WTC11 (cell line): ENCODE measurements at regions not wholly inside any gene's neighbourhood (a gene's known extent, or its start where the extent isn't known, plus 50 kb on each side); places are given as distances from the start of the nearest gene placed in this dataset.

ENCODE experiments used
- ATAC-seq: fragments of 200-7000 bp; cut with Tn5 transposase; 2 replicates; pipeline ENCODE4 v1.10.0; 2021; ENCODE audit warnings: mild to moderate bottlenecking, moderate library complexity
- CTCF ChIA-PET: fragments of 300-600 bp; sonication (Branson Sonifier 250); formaldehyde crosslinking; loops from one replicate; lab custom pipeline; 2021; ENCODE audit warnings: antibody characterized with exemption; lab: Charles Lee
- POLR2A ChIA-PET: fragments of 350-600 bp; sonication (Branson Sonifier 250); formaldehyde crosslinking; loops from one replicate; lab custom pipeline; 2021; ENCODE audit warnings: antibody characterized with exemption; lab: Charles Lee
- DNase-seq: peaks from one replicate; pipeline ENCODE4 v3.0.0; 2021; ENCODE audit warnings: low spot score
- H3K27ac Mint-ChIP-seq: 2 replicates; pipeline ENCODE4 v1.8.0; 2021; ENCODE audit warnings: mixed read lengths
- H3K27me3 Mint-ChIP-seq: 2 replicates; pipeline ENCODE4 v1.8.0; 2021; ENCODE audit warnings: low read depth, mild to moderate bottlenecking, moderate library complexity, mixed read lengths
- H3K36me3 Mint-ChIP-seq: 2 replicates; pipeline ENCODE4 v1.8.0; 2021; ENCODE audit warnings: mixed read lengths
- H3K4me1 Mint-ChIP-seq: 2 replicates; pipeline ENCODE4 v1.8.0; 2022; ENCODE audit warnings: mixed read lengths
- H3K4me3 Mint-ChIP-seq: 2 replicates; pipeline ENCODE4 v1.8.0; 2021; ENCODE audit warnings: mild to moderate bottlenecking, moderate library complexity, mixed read lengths
- H3K9me3 Mint-ChIP-seq: 2 replicates; pipeline ENCODE4 v1.8.0; 2021; ENCODE audit warnings: mixed read lengths
- CREM ChIP-seq: sonication (generic); formaldehyde crosslinking; IDR thresholded peaks from 2 replicates; pipeline ENCODE4 v1.8.1; 2022; ENCODE audit warnings: mild to moderate bottlenecking, missing genetic modification reagents, moderate library complexity
- ELF4 ChIP-seq: sonication (generic); formaldehyde crosslinking; IDR thresholded peaks from 2 replicates; pipeline ENCODE4 v1.8.1; 2022; ENCODE audit warnings: low read depth, mild to moderate bottlenecking, moderate library complexity, missing genetic modification reagents
- EMX1 ChIP-seq: fragments of 250-450 bp; sonication (Bioruptor Pico); IDR thresholded peaks from 2 replicates; pipeline ENCODE4 v1.8.0; 2021; ENCODE audit warnings: mild to moderate bottlenecking
- ETV6 ChIP-seq: sonication (generic); formaldehyde crosslinking; IDR thresholded peaks from 2 replicates; pipeline ENCODE4 v1.8.1; 2022; ENCODE audit warnings: mild to moderate bottlenecking, missing genetic modification reagents
- FOXP1 ChIP-seq: sonication (generic); formaldehyde crosslinking; IDR thresholded peaks from 2 replicates; pipeline ENCODE4 v1.8.0; 2022; ENCODE audit warnings: missing genetic modification reagents, mild to moderate bottlenecking, moderate library complexity, borderline replicate concordance
- IRF2 ChIP-seq: sonication (generic); formaldehyde crosslinking; IDR thresholded peaks from 2 replicates; pipeline ENCODE4 v1.8.0; 2022; ENCODE audit warnings: low read depth, missing genetic modification reagents, borderline replicate concordance
- NFYB ChIP-seq: sonication (generic); formaldehyde crosslinking; conservative IDR thresholded peaks from 2 replicates; pipeline ENCODE4 v1.8.0; 2022; ENCODE audit warnings: low read depth, missing genetic modification reagents
- NR1H2 ChIP-seq: sonication (generic); formaldehyde crosslinking; IDR thresholded peaks from 2 replicates; pipeline ENCODE4 v1.9.0; 2021; ENCODE audit warnings: mild to moderate bottlenecking, moderate library complexity, missing genetic modification reagents
- NR3C1 ChIP-seq: sonication (generic); formaldehyde crosslinking; conservative IDR thresholded peaks from 2 replicates; pipeline ENCODE4 v1.8.1; 2023; ENCODE audit warnings: low read depth, mild to moderate bottlenecking, missing genetic modification reagents
- OVOL2 ChIP-seq: fragments of 250-450 bp; sonication (Bioruptor Pico); IDR thresholded peaks from 2 replicates; pipeline ENCODE4 v1.9.0; 2021; ENCODE audit warnings: mild to moderate bottlenecking, borderline replicate concordance
- RELA ChIP-seq: sonication (generic); formaldehyde crosslinking; IDR thresholded peaks from 2 replicates; pipeline ENCODE4 v1.8.1; 2022; ENCODE audit warnings: missing genetic modification reagents, mild to moderate bottlenecking, borderline replicate concordance
- RORB ChIP-seq: fragments of 250-450 bp; sonication (Bioruptor Pico); IDR thresholded peaks from 2 replicates; pipeline ENCODE4 v1.9.0; 2021; ENCODE audit warnings: mild to moderate bottlenecking
- SMAD3 ChIP-seq: sonication (generic); formaldehyde crosslinking; IDR thresholded peaks from 2 replicates; pipeline ENCODE4 v1.8.0; 2022; ENCODE audit warnings: missing genetic modification reagents, mild to moderate bottlenecking, borderline replicate concordance
- TEAD4 ChIP-seq: sonication (generic); formaldehyde crosslinking; IDR thresholded peaks from 2 replicates; pipeline ENCODE4 v1.8.0; 2022; ENCODE audit warnings: mild to moderate bottlenecking, missing genetic modification reagents
- ZNF219 ChIP-seq: sonication (generic); formaldehyde crosslinking; IDR thresholded peaks from 2 replicates; pipeline ENCODE4 v1.8.0; 2023; ENCODE audit warnings: missing genetic modification reagents, mild to moderate bottlenecking, borderline replicate concordance
- TF ChIP-seq, protein P1 (sequence below): sonication (generic); formaldehyde crosslinking; IDR thresholded peaks from 2 replicates; pipeline ENCODE4 v1.8.1; 2022; ENCODE audit warnings: missing genetic modification reagents, borderline replicate concordance
- TF ChIP-seq, protein P2 (sequence below): sonication (generic); formaldehyde crosslinking; IDR thresholded peaks from 2 replicates; pipeline ENCODE4 v1.8.1; 2022; ENCODE audit warnings: low read depth, mild to moderate bottlenecking, moderate library complexity, missing genetic modification reagents, borderline replicate concordance
- TF ChIP-seq, protein P3 (sequence below): sonication (generic); formaldehyde crosslinking; IDR thresholded peaks from 2 replicates; pipeline ENCODE4 v1.8.1; 2023; ENCODE audit warnings: mild to moderate bottlenecking, missing genetic modification reagents, moderate library complexity
- TF ChIP-seq, protein P4 (sequence below): sonication (generic); formaldehyde crosslinking; IDR thresholded peaks from 2 replicates; pipeline ENCODE4 v1.8.1; 2023; ENCODE audit warnings: mild to moderate bottlenecking, missing genetic modification reagents, moderate library complexity
- TF ChIP-seq, protein P5 (sequence below): sonication (generic); formaldehyde crosslinking; IDR thresholded peaks from 2 replicates; pipeline ENCODE4 v1.8.0; 2022; ENCODE audit warnings: mild to moderate bottlenecking, missing genetic modification reagents
- TF ChIP-seq, protein P6 (sequence below): sonication (generic); formaldehyde crosslinking; IDR thresholded peaks from 2 replicates; pipeline ENCODE4 v1.8.0; 2022; ENCODE audit warnings: mild to moderate bottlenecking, missing genetic modification reagents
- TF ChIP-seq, protein P7 (sequence below): fragments of 250-450 bp; sonication (Bioruptor Pico); IDR thresholded peaks from 2 replicates; pipeline ENCODE4 v1.9.0; 2021; ENCODE audit warnings: mild to moderate bottlenecking
- TF ChIP-seq, protein P8 (sequence below): sonication (generic); formaldehyde crosslinking; IDR thresholded peaks from 2 replicates; pipeline ENCODE4 v1.8.1; 2022; ENCODE audit warnings: mild to moderate bottlenecking, missing genetic modification reagents, moderate library complexity, borderline replicate concordance
- TF ChIP-seq, protein P9 (sequence below): sonication (generic); formaldehyde crosslinking; IDR thresholded peaks from 2 replicates; pipeline ENCODE4 v1.8.1; 2022; ENCODE audit warnings: low read depth, missing genetic modification reagents, borderline replicate concordance
- TF ChIP-seq, protein P10 (sequence below): sonication (generic); formaldehyde crosslinking; IDR thresholded peaks from 2 replicates; pipeline ENCODE4 v1.8.1; 2023; ENCODE audit warnings: mild to moderate bottlenecking, missing genetic modification reagents, borderline replicate concordance

DNA sequence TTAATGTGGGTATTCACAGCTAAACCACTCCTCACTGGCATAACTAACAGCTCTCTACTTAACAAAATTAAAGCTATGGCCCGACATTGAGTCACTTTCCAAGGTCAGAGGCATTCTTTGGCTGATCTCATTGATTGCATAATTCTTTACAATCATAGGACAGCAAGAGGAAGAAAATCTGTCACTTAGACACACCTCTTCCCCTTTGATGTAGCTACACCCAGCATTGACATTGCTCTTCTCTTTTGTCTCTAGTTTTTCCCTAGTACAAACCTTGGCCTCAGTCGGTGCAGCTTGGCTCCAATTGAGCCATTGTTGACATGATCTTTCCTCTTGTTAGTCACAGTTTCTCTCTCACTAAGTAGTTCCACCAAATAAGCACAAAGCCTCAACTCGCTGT lies 313.3 kb upstream of the ACTRT1 start:
- POLR2A ChIA-PET: no interaction called here
- no peaks in the 10 kb centered on the region for H3K9me3 Mint-ChIP-seq
- CTCF ChIA-PET: no interaction called here
- no peak for ATAC-seq
- H3K4me1 Mint-ChIP-seq: no peaks in the 10 kb centered on the region
- no peaks in the 10 kb centered on the region for H3K27me3 Mint-ChIP-seq
- H3K36me3 Mint-ChIP-seq: no peaks in the 10 kb centered on the region
- TF ChIP-seq, protein P1, sequence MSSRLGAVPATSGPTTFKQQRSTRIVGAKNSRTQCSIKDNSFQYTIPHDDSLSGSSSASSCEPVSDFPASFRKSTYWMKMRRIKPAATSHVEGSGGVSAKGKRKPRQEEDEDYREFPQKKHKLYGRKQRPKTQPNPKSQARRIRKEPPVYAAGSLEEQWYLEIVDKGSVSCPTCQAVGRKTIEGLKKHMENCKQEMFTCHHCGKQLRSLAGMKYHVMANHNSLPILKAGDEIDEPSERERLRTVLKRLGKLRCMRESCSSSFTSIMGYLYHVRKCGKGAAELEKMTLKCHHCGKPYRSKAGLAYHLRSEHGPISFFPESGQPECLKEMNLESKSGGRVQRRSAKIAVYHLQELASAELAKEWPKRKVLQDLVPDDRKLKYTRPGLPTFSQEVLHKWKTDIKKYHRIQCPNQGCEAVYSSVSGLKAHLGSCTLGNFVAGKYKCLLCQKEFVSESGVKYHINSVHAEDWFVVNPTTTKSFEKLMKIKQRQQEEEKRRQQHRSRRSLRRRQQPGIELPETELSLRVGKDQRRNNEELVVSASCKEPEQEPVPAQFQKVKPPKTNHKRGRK (CRISPR knock-in tag): no peak
- no peak for TF ChIP-seq NR3C1 (CRISPR knock-in tag)
- no peak for TF ChIP-seq NR1H2 (CRISPR knock-in tag)
- TF ChIP-seq, protein P2, sequence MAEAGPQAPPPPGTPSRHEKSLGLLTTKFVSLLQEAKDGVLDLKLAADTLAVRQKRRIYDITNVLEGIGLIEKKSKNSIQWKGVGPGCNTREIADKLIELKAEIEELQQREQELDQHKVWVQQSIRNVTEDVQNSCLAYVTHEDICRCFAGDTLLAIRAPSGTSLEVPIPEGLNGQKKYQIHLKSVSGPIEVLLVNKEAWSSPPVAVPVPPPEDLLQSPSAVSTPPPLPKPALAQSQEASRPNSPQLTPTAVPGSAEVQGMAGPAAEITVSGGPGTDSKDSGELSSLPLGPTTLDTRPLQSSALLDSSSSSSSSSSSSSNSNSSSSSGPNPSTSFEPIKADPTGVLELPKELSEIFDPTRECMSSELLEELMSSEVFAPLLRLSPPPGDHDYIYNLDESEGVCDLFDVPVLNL: no peak
- TF ChIP-seq, protein P3, sequence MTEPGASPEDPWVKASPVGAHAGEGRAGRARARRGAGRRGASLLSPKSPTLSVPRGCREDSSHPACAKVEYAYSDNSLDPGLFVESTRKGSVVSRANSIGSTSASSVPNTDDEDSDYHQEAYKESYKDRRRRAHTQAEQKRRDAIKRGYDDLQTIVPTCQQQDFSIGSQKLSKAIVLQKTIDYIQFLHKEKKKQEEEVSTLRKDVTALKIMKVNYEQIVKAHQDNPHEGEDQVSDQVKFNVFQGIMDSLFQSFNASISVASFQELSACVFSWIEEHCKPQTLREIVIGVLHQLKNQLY (CRISPR knock-in tag): no peak
- no peak for TF ChIP-seq CREM (CRISPR knock-in tag)
- TF ChIP-seq, protein P4, sequence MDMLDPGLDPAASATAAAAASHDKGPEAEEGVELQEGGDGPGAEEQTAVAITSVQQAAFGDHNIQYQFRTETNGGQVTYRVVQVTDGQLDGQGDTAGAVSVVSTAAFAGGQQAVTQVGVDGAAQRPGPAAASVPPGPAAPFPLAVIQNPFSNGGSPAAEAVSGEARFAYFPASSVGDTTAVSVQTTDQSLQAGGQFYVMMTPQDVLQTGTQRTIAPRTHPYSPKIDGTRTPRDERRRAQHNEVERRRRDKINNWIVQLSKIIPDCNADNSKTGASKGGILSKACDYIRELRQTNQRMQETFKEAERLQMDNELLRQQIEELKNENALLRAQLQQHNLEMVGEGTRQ (CRISPR knock-in tag): no peak
- TF ChIP-seq ELF4: no peak
- no peak for TF ChIP-seq IRF2
- TF ChIP-seq EMX1 (CRISPR knock-in tag): no peak
- TF ChIP-seq ETV6: no peak
- TF ChIP-seq SMAD3 (CRISPR knock-in tag): no peak
- TF ChIP-seq FOXP1 (CRISPR knock-in tag): no peak
- TF ChIP-seq RELA: no peak
- TF ChIP-seq, protein P5, sequence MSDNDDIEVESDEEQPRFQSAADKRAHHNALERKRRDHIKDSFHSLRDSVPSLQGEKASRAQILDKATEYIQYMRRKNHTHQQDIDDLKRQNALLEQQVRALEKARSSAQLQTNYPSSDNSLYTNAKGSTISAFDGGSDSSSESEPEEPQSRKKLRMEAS (CRISPR knock-in tag): no peak
- TF ChIP-seq TEAD4: no peak
- TF ChIP-seq, protein P6, sequence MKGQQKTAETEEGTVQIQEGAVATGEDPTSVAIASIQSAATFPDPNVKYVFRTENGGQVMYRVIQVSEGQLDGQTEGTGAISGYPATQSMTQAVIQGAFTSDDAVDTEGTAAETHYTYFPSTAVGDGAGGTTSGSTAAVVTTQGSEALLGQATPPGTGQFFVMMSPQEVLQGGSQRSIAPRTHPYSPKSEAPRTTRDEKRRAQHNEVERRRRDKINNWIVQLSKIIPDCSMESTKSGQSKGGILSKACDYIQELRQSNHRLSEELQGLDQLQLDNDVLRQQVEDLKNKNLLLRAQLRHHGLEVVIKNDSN (CRISPR knock-in tag): no peak
- TF ChIP-seq, protein P7, sequence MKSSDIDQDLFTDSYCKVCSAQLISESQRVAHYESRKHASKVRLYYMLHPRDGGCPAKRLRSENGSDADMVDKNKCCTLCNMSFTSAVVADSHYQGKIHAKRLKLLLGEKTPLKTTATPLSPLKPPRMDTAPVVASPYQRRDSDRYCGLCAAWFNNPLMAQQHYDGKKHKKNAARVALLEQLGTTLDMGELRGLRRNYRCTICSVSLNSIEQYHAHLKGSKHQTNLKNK: no peak
- no peak for TF ChIP-seq RORB (CRISPR knock-in tag)
- no peak for TF ChIP-seq ZNF219 (CRISPR knock-in tag)
- H3K27ac Mint-ChIP-seq: no peak overlapping the region
- no peak overlapping the region for H3K4me3 Mint-ChIP-seq
- DNase-seq: no peak

DNA sequence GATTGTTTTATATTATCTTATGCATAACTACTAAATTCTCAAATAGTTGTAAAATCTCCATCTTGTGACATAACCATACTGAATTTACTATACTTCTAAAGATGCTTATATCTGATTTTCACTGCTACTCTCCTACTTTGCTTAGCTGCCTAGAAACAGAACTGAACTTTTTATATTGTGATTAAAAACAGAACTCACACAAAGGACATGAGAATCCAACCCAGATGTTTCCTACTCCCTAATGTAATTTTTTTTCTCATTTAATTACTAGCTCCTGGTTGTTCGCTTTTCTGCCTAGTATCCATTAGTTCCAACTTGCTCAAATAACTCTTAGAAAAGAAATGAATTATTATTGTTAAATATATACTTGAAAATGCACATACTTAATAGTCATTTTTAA lies 283.5 kb upstream of the ACTRT1 start:
- H3K36me3 Mint-ChIP-seq: no peaks in the 10 kb centered on the region
- H3K9me3 Mint-ChIP-seq: peaks cover 5% of the 10 kb centered on the region
- ChIA-PET CTCF (no interaction called here), POLR2A (no interaction called here)
- no peak overlapping the region for H3K4me3 Mint-ChIP-seq
- H3K27me3 Mint-ChIP-seq: no peaks in the 10 kb centered on the region
- H3K27ac Mint-ChIP-seq: no peak overlapping the region
- ATAC-seq: no peak
- no peaks in the 10 kb centered on the region for H3K4me1 Mint-ChIP-seq
- no peak for DNase-seq
- TF ChIP-seq TEAD4: no peak
- TF ChIP-seq OVOL2 (CRISPR knock-in tag): no peak
- TF ChIP-seq, protein P8, sequence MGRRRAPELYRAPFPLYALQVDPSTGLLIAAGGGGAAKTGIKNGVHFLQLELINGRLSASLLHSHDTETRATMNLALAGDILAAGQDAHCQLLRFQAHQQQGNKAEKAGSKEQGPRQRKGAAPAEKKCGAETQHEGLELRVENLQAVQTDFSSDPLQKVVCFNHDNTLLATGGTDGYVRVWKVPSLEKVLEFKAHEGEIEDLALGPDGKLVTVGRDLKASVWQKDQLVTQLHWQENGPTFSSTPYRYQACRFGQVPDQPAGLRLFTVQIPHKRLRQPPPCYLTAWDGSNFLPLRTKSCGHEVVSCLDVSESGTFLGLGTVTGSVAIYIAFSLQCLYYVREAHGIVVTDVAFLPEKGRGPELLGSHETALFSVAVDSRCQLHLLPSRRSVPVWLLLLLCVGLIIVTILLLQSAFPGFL (CRISPR knock-in tag): no peak
- TF ChIP-seq NFYB (CRISPR knock-in tag): no peak
- TF ChIP-seq, protein P9, sequence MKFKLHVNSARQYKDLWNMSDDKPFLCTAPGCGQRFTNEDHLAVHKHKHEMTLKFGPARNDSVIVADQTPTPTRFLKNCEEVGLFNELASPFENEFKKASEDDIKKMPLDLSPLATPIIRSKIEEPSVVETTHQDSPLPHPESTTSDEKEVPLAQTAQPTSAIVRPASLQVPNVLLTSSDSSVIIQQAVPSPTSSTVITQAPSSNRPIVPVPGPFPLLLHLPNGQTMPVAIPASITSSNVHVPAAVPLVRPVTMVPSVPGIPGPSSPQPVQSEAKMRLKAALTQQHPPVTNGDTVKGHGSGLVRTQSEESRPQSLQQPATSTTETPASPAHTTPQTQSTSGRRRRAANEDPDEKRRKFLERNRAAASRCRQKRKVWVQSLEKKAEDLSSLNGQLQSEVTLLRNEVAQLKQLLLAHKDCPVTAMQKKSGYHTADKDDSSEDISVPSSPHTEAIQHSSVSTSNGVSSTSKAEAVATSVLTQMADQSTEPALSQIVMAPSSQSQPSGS (CRISPR knock-in tag): no peak
- TF ChIP-seq, protein P10, sequence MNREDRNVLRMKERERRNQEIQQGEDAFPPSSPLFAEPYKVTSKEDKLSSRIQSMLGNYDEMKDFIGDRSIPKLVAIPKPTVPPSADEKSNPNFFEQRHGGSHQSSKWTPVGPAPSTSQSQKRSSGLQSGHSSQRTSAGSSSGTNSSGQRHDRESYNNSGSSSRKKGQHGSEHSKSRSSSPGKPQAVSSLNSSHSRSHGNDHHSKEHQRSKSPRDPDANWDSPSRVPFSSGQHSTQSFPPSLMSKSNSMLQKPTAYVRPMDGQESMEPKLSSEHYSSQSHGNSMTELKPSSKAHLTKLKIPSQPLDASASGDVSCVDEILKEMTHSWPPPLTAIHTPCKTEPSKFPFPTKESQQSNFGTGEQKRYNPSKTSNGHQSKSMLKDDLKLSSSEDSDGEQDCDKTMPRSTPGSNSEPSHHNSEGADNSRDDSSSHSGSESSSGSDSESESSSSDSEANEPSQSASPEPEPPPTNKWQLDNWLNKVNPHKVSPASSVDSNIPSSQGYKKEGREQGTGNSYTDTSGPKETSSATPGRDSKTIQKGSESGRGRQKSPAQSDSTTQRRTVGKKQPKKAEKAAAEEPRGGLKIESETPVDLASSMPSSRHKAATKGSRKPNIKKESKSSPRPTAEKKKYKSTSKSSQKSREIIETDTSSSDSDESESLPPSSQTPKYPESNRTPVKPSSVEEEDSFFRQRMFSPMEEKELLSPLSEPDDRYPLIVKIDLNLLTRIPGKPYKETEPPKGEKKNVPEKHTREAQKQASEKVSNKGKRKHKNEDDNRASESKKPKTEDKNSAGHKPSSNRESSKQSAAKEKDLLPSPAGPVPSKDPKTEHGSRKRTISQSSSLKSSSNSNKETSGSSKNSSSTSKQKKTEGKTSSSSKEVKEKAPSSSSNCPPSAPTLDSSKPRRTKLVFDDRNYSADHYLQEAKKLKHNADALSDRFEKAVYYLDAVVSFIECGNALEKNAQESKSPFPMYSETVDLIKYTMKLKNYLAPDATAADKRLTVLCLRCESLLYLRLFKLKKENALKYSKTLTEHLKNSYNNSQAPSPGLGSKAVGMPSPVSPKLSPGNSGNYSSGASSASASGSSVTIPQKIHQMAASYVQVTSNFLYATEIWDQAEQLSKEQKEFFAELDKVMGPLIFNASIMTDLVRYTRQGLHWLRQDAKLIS (CRISPR knock-in tag): no peak
